Panc1 (cell line): ENCODE measurements at regions not wholly inside any gene's neighbourhood (a gene's known extent, or its start where the extent isn't known, plus 50 kb on each side); places are given as distances from the start of the nearest gene placed in this dataset.

Experiments used
- ATAC-seq: fragments of 200-7000 bp; cut with Tn5 transposase; 2 replicates; pipeline ENCODE4 v1.9.1; 2020; ENCODE audit warnings: mild to moderate bottlenecking, moderate library complexity
- BruUV-seq: library from RNA; stranded (reverse); fragments of 400-500 nt; replicated peaks from 2 replicates; lab custom pipeline; 2021; lab: Mats Ljungman, UMichigan
- CTCF ChIA-PET: fragments of 300-600 bp; sonication (Branson Sonifier 250); formaldehyde crosslinking; loops from one replicate; lab custom pipeline; 2022; ENCODE audit warnings: antibody characterized with exemption; lab: Charles Lee
- POLR2A ChIA-PET: fragments of 300-600 bp; sonication (Branson Sonifier 250); formaldehyde crosslinking; loops from one replicate; lab custom pipeline; 2022; ENCODE audit warnings: antibody characterized with exemption; lab: Charles Lee
- DNase-seq: peaks from one replicate; pipeline ENCODE4 v3.0.0-alpha.2; 2010; ENCODE audit warnings: low read depth, low spot score
- H3K27ac ChIP-seq: 2 replicates; pipeline ENCODE4 v1.5.1; 2011; ENCODE audit warnings: mild to moderate bottlenecking, low read length, inconsistent platforms
- H3K27me3 ChIP-seq: fragments of 200-500 bp; sonication (Bioruptor generic); 2 replicates; pipeline ENCODE4 v1.6.0; 2014; ENCODE audit warnings: low read length, inconsistent platforms; ENCODE audit not compliant: control insufficient read depth, insufficient read depth
- H3K36me3 ChIP-seq: fragments of 200-500 bp; sonication (Bioruptor generic); 2 replicates; pipeline ENCODE4 v1.5.1; 2014; ENCODE audit warnings: inconsistent platforms, mild to moderate bottlenecking, low read length, moderate library complexity; ENCODE audit not compliant: control insufficient read depth, insufficient read depth
- H3K4me1 ChIP-seq: 2 replicates; pipeline ENCODE4 v1.5.1; 2011; ENCODE audit warnings: inconsistent platforms, mild to moderate bottlenecking, low read length, moderate library complexity; ENCODE audit not compliant: control insufficient read depth, insufficient read depth
- H3K4me3 ChIP-seq, 2 experiments: 2 replicates each; pipeline ENCODE4 v1.5.1; 2011 to 2012; ENCODE audit warnings: low read depth in 2 of 2, low read length in 2 of 2, mild to moderate bottlenecking in 2 of 2, inconsistent platforms in 1 of 2, moderate library complexity in 1 of 2
- H3K9me3 ChIP-seq: fragments of 200-500 bp; sonication (Bioruptor generic); 2 replicates; pipeline ENCODE4 v1.5.1; 2014; ENCODE audit warnings: low read depth, mild to moderate bottlenecking, inconsistent platforms, low read length, moderate library complexity; ENCODE audit not compliant: control insufficient read depth, insufficient read depth
- CTCF ChIP-seq: fragments of 450-650 bp; IDR thresholded peaks from 2 replicates; pipeline ENCODE4 v1.5.1; 2017; ENCODE audit warnings: mild to moderate bottlenecking
- POLR2AphosphoS5 ChIP-seq: IDR thresholded peaks from 2 replicates; pipeline ENCODE4 v1.6.1; 2012; ENCODE audit warnings: mild to moderate bottlenecking, low read depth, low read length, moderate library complexity
- REST ChIP-seq, 2 experiments: IDR thresholded peaks; 2 replicates each; pipeline ENCODE4 v1.6.1; 2011 to 2012; ENCODE audit warnings: low read depth in 2 of 2, control low read depth in 1 of 2, low read length in 1 of 2, mild to moderate bottlenecking in 1 of 2, moderate library complexity in 1 of 2; ENCODE audit not compliant: insufficient read depth in 1 of 2
- SIN3A ChIP-seq: IDR thresholded peaks from 2 replicates; pipeline ENCODE4 v1.6.1; 2012; ENCODE audit warnings: low read depth, mild to moderate bottlenecking, low read length, moderate library complexity, borderline replicate concordance; ENCODE audit not compliant: insufficient read depth
- TCF7L2 ChIP-seq: IDR thresholded peaks from 2 replicates; pipeline ENCODE4 v1.6.1; 2011; ENCODE audit warnings: mild to moderate bottlenecking, low read depth, low read length, inconsistent platforms
- in situ Hi-C: cut with HindIII; loops from 2 replicates; pipeline ENCODE4 v1.10.0; 2016; ENCODE audit warnings: low sequenced_read_pairs, low pct_unique_long_range_greater_than_20kb
- intact Hi-C: fragments of 100-400 bp; cut with micrococcal nuclease; formaldehyde crosslinking; loops from one replicate; pipeline ENCODE4 v1.10.0; 2022; ENCODE audit not compliant: unreplicated experiment

- TF ChIP-seq REST (IDR thresholded peaks at IDR 0.05; ENCODE audit: insufficient read depth in 1 of 2, low read depth in 2 of 2, low read length in 1 of 2) = no peak
- no peak for TF ChIP-seq POLR2AphosphoS5
- TF ChIP-seq SIN3A = no peak
- no peak for TF ChIP-seq CTCF
- no peak for TF ChIP-seq TCF7L2
- H3K4me3 ChIP-seq = no peak overlapping the region
- no TSS peak for BruUV-seq
- ATAC-seq (no peak), DNase-seq (no peak)
- in situ Hi-C loops = no loop called here
- intact Hi-C loops = no loop called here
- POLR2A ChIA-PET = no interaction called here
- H3K9me3 ChIP-seq = no peaks in the 10 kb centered on the region
- H3K4me1 ChIP-seq = no peaks in the 10 kb centered on the region
- no peak overlapping the region for H3K27ac ChIP-seq
- H3K36me3 ChIP-seq = no peaks in the 10 kb centered on the region
- CTCF ChIA-PET = no interaction called here
- H3K27me3 ChIP-seq = no peaks in the 10 kb centered on the region
Observed at GRCh38 chr17:14808425-14808824, 456.7 kb downstream of the PMP22 start.

- Histone ChIP-seq H3K9me3 (no peaks in the 10 kb centered on the region), H3K4me3 (no peak overlapping the region), H3K36me3 (no peaks in the 10 kb centered on the region), H3K4me1 (no peaks in the 10 kb centered on the region), H3K27me3 (no peaks in the 10 kb centered on the region), H3K27ac (no peak overlapping the region)
- ChIA-PET POLR2A (no interaction called here), CTCF (no interaction called here)
- TF ChIP-seq CTCF (no peak), TCF7L2 (no peak), POLR2AphosphoS5 (no peak), REST (IDR thresholded peaks at IDR 0.05; ENCODE audit: insufficient read depth in 1 of 2, low read depth in 2 of 2, low read length in 1 of 2) (no peak), SIN3A (no peak)
- no peak for ATAC-seq
- BruUV-seq = no TSS peak
- in situ Hi-C loops = no loop called here
- intact Hi-C loops = no loop called here
- no peak for DNase-seq
Observed at GRCh38 chr17:14805348-14805747, 459.8 kb downstream of the PMP22 start.
